Lung (tissue), 11 donors: ENCODE measurements at regions not wholly inside any gene's neighbourhood (a gene's known extent, or its start where the extent isn't known, plus 50 kb on each side); places are given as distances from the start of the nearest gene placed in this dataset.
A peak's percentile ranks its signal among the peaks of the same experiment; 100 is the strongest.

ENCODE experiments used
- ATAC-seq: fragments of 200-7000 bp; cut with Tn5 transposase; one replicate; pipeline ENCODE4 v1.9.1; 2020; ENCODE audit warnings: moderate number of reproducible peaks; ENCODE audit not compliant: insufficient read depth, low FRiP score
- DNase-seq, 3 donors: peaks; one replicate each; pipeline ENCODE4 v3.0.0-alpha.2; 2013 to 2017
- H3K27ac ChIP-seq, 2 donors: one replicate each; pipeline ENCODE4 v1.5.1; 2013; ENCODE audit warnings: mild to moderate bottlenecking in 2 of 2, moderate library complexity in 2 of 2, control low read depth in 1 of 2, inconsistent platforms in 1 of 2, low read depth in 1 of 2, low read length in 1 of 2
- H3K27me3 ChIP-seq, 3 donors: one replicate each; pipeline ENCODE4 v1.5.1; 2013; ENCODE audit warnings: low read length in 2 of 3; ENCODE audit not compliant: control insufficient read depth in 3 of 3, insufficient read depth in 3 of 3
- H3K36me3 ChIP-seq, 4 donors: one replicate each; pipeline ENCODE4 v1.5.1; 2013; ENCODE audit warnings: low read length in 4 of 4, mild to moderate bottlenecking in 1 of 4, moderate library complexity in 1 of 4; ENCODE audit not compliant: control insufficient read depth in 4 of 4, insufficient read depth in 4 of 4
- H3K4me1 ChIP-seq, 5 donors: one replicate each; pipeline ENCODE4 v1.5.1; 2013; ENCODE audit warnings: low read length in 5 of 5, mild to moderate bottlenecking in 2 of 5, moderate library complexity in 1 of 5; ENCODE audit not compliant: control insufficient read depth in 5 of 5, insufficient read depth in 5 of 5
- H3K4me3 ChIP-seq: one replicate; pipeline ENCODE4 v1.5.1; 2013; ENCODE audit warnings: mild to moderate bottlenecking, control low read depth, moderate library complexity
- H3K9ac ChIP-seq, 2 donors: one replicate each; pipeline ENCODE4 v1.5.1; 2013; ENCODE audit warnings: low read length in 2 of 2, control low read depth in 1 of 2; ENCODE audit not compliant: insufficient read depth in 1 of 2
- H3K9me3 ChIP-seq, 4 donors: one replicate each; pipeline ENCODE4 v1.5.1; 2013; ENCODE audit warnings: low read length in 3 of 4, mild to moderate bottlenecking in 1 of 4, moderate library complexity in 1 of 4; ENCODE audit not compliant: control insufficient read depth in 4 of 4, insufficient read depth in 3 of 4
- CTCF ChIP-seq: IDR thresholded peaks from 2 replicates; pipeline ENCODE4 v1.5.1; 2012; ENCODE audit warnings: mild to moderate bottlenecking; ENCODE audit errors: control extremely low read depth, extremely low read depth
- WGBS, 2 donors: extraction: QIAGEN DNeasy Blood & Tissue Kit; methylation state at CpG; one replicate each; pipeline ENCODE4 v1.1.7; 2013; 5-methylcytosine and 5-hydroxymethylcytosine counted together
- donor health status: control.
- donor health status: control.
- donor health status: Bipolar disorder and iron deficiency.
- donor health status: healthy.
- donor health status: DM: yes; HTN: yes; CAD: no.

- 64 to 88% methylated on average over 21 of the region's 21 CpGs for WGBS, 2 donors
- H3K4me3 ChIP-seq: no peak overlapping the region
Measured at GRCh38 chr22:49664371-49664881, 163.2 kb downstream of the BRD1 start.

GRCh38 chr22:49663823-49664222 is 163.8 kb downstream of the BRD1 start:
- no peak overlapping the region for H3K4me3 ChIP-seq
- peaks cover 0 to 8% (median 0%) of the 10 kb centered on the region in 4 donors for H3K9me3 ChIP-seq
- no peak for DNase-seq
- H3K27ac ChIP-seq: no peak overlapping the region
- no peaks in the 10 kb centered on the region for H3K36me3 ChIP-seq
- peaks cover 0 to 13% (median 3%) of the 10 kb centered on the region in 3 donors for H3K27me3 ChIP-seq
- TF ChIP-seq CTCF: no peak
- no peak overlapping the region for H3K9ac ChIP-seq
- no peak for ATAC-seq
- H3K4me1 ChIP-seq: peaks cover 0 to 9% (median 0%) of the 10 kb centered on the region in 5 donors
- 85 to 87% methylated on average over 7 of the region's 7 CpGs for whole genome bisulfite sequencing, 2 donors

More at GRCh38 chr22:49664371-49664881, 163.2 kb downstream of the BRD1 start:
- Histone ChIP-seq H3K27ac (peak overlapping the region in 1 of 2 donors; percentile 83), H3K36me3 (no peaks in the 10 kb centered on the region), H3K27me3 (peaks cover 0 to 20% (median 9%) of the 10 kb centered on the region in 3 donors), H3K4me1 (peaks cover 0 to 9% (median 0%) of the 10 kb centered on the region in 5 donors), H3K9me3 (peaks cover 0 to 14% (median 0%) of the 10 kb centered on the region in 4 donors), H3K9ac (no peak overlapping the region)
- no peak for TF ChIP-seq CTCF
- ATAC-seq (no peak), DNase-seq (no peak)

GRCh38 chr22:49663311-49663711 is 164.4 kb downstream of the BRD1 start:
- no peak for DNase-seq
- peaks cover 0 to 9% (median 0%) of the 10 kb centered on the region in 3 donors for H3K27me3 ChIP-seq
- no peak for ATAC-seq
- no peak overlapping the region for H3K9ac ChIP-seq
- H3K9me3 ChIP-seq: peaks cover 0 to 5% (median 0%) of the 10 kb centered on the region in 4 donors
- no peak overlapping the region for H3K27ac ChIP-seq
- H3K4me1 ChIP-seq: peaks cover 0 to 9% (median 0%) of the 10 kb centered on the region in 5 donors
- TF ChIP-seq CTCF: no peak
- WGBS, 2 donors: 86 to 97% methylated on average over 17 of the region's 17 CpGs
- no peak overlapping the region for H3K4me3 ChIP-seq
- H3K36me3 ChIP-seq: no peaks in the 10 kb centered on the region

GRCh38 chr22:49662681-49663080 is 165.0 kb downstream of the BRD1 start:
- Histone ChIP-seq H3K4me1 (peaks cover 0 to 11% (median 0%) of the 10 kb centered on the region in 5 donors), H3K9ac (no peak overlapping the region), H3K27me3 (peaks cover 0 to 8% (median 0%) of the 10 kb centered on the region in 3 donors), H3K9me3 (peaks cover 0 to 4% (median 0%) of the 10 kb centered on the region in 4 donors), H3K36me3 (no peaks in the 10 kb centered on the region), H3K27ac (no peak overlapping the region), H3K4me3 (no peak overlapping the region)
- DNase-seq (no peak), ATAC-seq (no peak)
- no peak for TF ChIP-seq CTCF
- WGBS, 2 donors: 55 to 75% methylated on average over 18 of the region's 18 CpGs
